ENCODE measurements at regions not wholly inside any gene's neighbourhood (a gene's known extent, or its start where the extent isn't known, plus 50 kb on each side); places are given as distances from the start of the nearest gene placed in this dataset.

GRCh38 chr13:19020988-19021387 is 160.6 kb downstream of the TUBA3C start:
- POLR2A ChIA-PET, result no interaction called here
- Histone ChIP-seq H3K9me3 (ENCODE audit: control insufficient read depth, insufficient read depth, low read depth, low read length) (no peaks in the 10 kb centered on the region), H3K4me3 (ENCODE audit: low read depth, low read length) (no peak overlapping the region), H3K36me3 (ENCODE audit: control insufficient read depth in 2 of 2, insufficient read depth in 1 of 2, low read length in 2 of 2) (no peaks in the 10 kb centered on the region), H3K27ac (ENCODE audit: extremely low read depth, low read depth, low read length) (no peak overlapping the region), H3K4me1 (ENCODE audit: control insufficient read depth, insufficient read depth, low read length) (no peaks in the 10 kb centered on the region)
- CTCF ChIA-PET, result no interaction called here
- TF ChIP-seq ZBTB10 (tag by site-specific recombination; IDR thresholded peaks at IDR 0.05), result no peak
- no peak for TF ChIP-seq ZNF549 (tag by site-specific recombination; IDR thresholded peaks at IDR 0.05)
- TF ChIP-seq PATZ1 (tag by site-specific recombination; IDR thresholded peaks at IDR 0.05), result no peak
- no peak for TF ChIP-seq ZNF776 (tag by site-specific recombination; IDR thresholded peaks at IDR 0.05; ENCODE audit: borderline replicate concordance)
- no peak for TF ChIP-seq ZNF366 (tag by site-specific recombination; conservative IDR thresholded peaks at IDR 0.05)
- TF ChIP-seq ZNF148 (tag by site-specific recombination; IDR thresholded peaks at IDR 0.05; ENCODE audit: borderline replicate concordance), result no peak
- TF ChIP-seq ZBTB21 (tag by site-specific recombination; IDR thresholded peaks at IDR 0.05), result no peak
- no peak for TF ChIP-seq ZBTB11 (tag by site-specific recombination; conservative IDR thresholded peaks at IDR 0.05; ENCODE audit: low read depth)
- TF ChIP-seq ZNF24 (tag by site-specific recombination; IDR thresholded peaks at IDR 0.05), result no peak
- no peak for TF ChIP-seq ZNF169 (tag by site-specific recombination; IDR thresholded peaks at IDR 0.05)
- no peak for TF ChIP-seq ZNF211 (tag by site-specific recombination; IDR thresholded peaks at IDR 0.05; ENCODE audit: low read depth)
- no peak for TF ChIP-seq ZBTB20 (tag by site-specific recombination; IDR thresholded peaks at IDR 0.05)
- no peak for TF ChIP-seq ZNF202 (tag by site-specific recombination; IDR thresholded peaks at IDR 0.05; ENCODE audit: borderline replicate concordance)

GRCh38 chr13:18998389-18998788 is 183.2 kb downstream of the TUBA3C start:
- Histone ChIP-seq H3K36me3 (ENCODE audit: control insufficient read depth in 2 of 2, insufficient read depth in 1 of 2, low read length in 2 of 2) (no peaks in the 10 kb centered on the region), H3K4me3 (ENCODE audit: low read depth, low read length) (no peak overlapping the region), H3K27ac (ENCODE audit: extremely low read depth, low read depth, low read length) (no peak overlapping the region), H3K4me1 (ENCODE audit: control insufficient read depth, insufficient read depth, low read length) (no peaks in the 10 kb centered on the region), H3K9me3 (ENCODE audit: control insufficient read depth, insufficient read depth, low read depth, low read length) (no peaks in the 10 kb centered on the region)
- ChIA-PET CTCF (no interaction called here), POLR2A (no interaction called here)
- TF ChIP-seq ZNF366 (tag by site-specific recombination; conservative IDR thresholded peaks at IDR 0.05), result no peak
- no peak for TF ChIP-seq ZNF704 (tag by site-specific recombination; IDR thresholded peaks at IDR 0.05)
- no peak for TF ChIP-seq ZNF544 (tag by site-specific recombination; IDR thresholded peaks at IDR 0.05)

Data from HEK293 (cell line).